ENCODE measurements at regions not wholly inside any gene's neighbourhood (a gene's known extent, or its start where the extent isn't known, plus 50 kb on each side); places are given as distances from the start of the nearest gene placed in this dataset.

- TF ChIP-seq CTCF (conservative IDR thresholded peaks at IDR 0.05; ENCODE audit: low read depth, low read length), result peak; percentile 27
- no peak for DNase-seq (ENCODE audit: low read depth)
- H3K4me3 ChIP-seq (ENCODE audit: low read depth, low read length), result no peak overlapping the region
Measured at GRCh38 chr1:222987674-222988076, 155.4 kb downstream of the TLR5 start.

DNA sequence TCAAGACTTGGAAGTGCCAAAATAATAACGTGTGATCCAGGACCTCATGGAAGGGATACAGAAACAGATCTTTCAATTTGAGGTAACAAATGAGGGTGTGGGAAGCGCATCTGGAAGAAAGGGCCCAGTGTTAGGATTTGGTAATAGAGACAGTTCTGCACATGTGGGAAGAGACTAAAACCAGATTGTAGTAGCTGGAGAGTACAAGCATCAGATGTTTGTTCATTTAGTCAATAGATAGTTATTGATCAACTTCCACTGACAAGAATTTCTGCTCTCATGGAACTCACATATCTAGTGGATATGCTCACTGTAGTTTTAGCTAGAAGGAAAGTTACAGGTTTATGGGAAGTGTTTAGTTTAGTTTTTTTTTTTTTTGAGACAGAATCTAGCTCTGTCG lies 153.6 kb downstream of the TLR5 start:
- no peak for DNase-seq (ENCODE audit: low read depth)
- TF ChIP-seq CTCF (conservative IDR thresholded peaks at IDR 0.05; ENCODE audit: low read depth, low read length), result no peak
- no peak overlapping the region for H3K4me3 ChIP-seq (ENCODE audit: low read depth, low read length)

DNA sequence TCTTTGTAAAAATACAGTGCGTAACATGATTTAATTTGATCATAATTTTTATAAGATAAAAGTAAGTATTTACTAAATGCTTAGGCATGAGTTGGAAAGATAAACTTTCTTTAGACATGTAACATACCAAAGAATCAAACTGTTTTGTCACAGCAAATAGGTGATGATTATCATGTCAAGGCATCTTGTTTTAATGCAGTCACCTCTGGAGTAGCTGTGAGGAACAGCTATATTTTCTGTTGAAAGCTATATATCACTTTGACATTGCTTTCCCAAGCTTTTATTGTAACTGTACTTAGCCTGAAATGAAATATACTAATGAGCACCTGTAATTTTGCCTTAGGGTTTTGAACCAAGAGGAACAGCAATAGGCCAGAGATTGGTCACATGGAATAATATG lies 151.9 kb downstream of the TLR5 start:
- no peak for TF ChIP-seq CTCF (conservative IDR thresholded peaks at IDR 0.05; ENCODE audit: low read depth, low read length)
- no peak overlapping the region for H3K4me3 ChIP-seq (ENCODE audit: low read depth, low read length)
- DNase-seq (ENCODE audit: low read depth), result no peak

GRCh38 chr1:222991908-222992307 lies 151.1 kb downstream of the TLR5 start:
- TF ChIP-seq CTCF (conservative IDR thresholded peaks at IDR 0.05; ENCODE audit: low read depth, low read length), result no peak
- H3K4me3 ChIP-seq (ENCODE audit: low read depth, low read length), result no peak overlapping the region
- DNase-seq (ENCODE audit: low read depth), result no peak

DNA sequence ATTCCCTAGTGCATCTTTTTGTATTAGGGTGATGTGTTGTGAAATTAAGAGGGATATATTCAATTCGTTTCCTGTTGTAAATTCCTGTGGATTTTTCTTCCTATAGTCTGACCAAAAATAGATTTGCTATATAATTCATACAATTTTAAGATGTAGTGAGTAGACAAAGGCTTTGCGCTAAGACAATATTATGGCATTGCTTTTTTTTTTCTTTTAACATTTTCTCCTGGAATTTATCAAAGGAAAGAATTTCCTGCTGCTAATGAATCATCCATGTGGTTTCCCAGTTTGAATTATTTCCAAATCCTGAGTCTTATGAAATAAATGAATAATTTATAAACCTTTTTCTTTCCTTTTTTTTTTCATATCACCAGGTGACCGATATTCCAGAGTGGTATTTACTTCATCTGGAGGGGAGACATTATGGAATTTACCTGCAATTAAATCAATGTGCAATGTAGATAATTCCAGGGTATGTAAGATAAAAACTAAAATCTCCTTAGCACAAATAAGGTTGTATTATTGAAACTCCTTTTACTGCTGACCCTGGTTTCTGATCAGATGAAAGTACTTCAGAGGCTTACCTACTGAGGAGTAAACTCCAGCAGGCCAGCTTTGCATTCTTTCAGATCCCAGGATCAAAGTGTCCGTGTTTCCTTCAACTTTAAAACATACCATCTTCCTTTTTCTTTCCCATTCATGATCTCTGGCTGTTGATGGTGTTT lies 148.4 kb downstream of the TLR5 start:
- TF ChIP-seq CTCF (conservative IDR thresholded peaks at IDR 0.05; ENCODE audit: low read depth, low read length), result no peak
- peak; percentile 75 for DNase-seq (ENCODE audit: low read depth)
- no peak overlapping the region for H3K4me3 ChIP-seq (ENCODE audit: low read depth, low read length)

DNA sequence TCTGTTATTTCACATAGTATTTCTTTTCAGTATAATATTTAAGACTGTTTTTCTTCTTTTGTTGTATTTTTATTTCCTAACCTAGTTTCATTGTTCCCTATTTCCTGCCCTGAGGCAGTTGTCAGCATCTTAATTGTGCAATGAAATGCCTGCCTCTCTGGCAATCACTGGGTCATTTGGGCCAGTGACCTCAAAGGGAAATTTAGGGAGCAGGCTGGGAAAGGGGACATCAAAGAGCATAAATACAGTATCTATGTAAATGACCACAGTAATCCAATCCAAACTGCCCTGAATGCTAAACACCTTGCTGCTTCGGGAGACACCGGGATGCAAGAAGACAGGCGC lies 147.8 kb downstream of the TLR5 start:
- DNase-seq (ENCODE audit: low read depth), result no peak
- H3K4me3 ChIP-seq (ENCODE audit: low read depth, low read length), result no peak overlapping the region
- no peak for TF ChIP-seq CTCF (conservative IDR thresholded peaks at IDR 0.05; ENCODE audit: low read depth, low read length)

- DNase-seq (ENCODE audit: low read depth), result no peak
- no peak for TF ChIP-seq CTCF (conservative IDR thresholded peaks at IDR 0.05; ENCODE audit: low read depth, low read length)
- H3K4me3 ChIP-seq (ENCODE audit: low read depth, low read length), result no peak overlapping the region
Measured at GRCh38 chr1:222995620-222996309, 147.3 kb downstream of the TLR5 start.
